GM19099 (cell line): ENCODE measurements at regions not wholly inside any gene's neighbourhood (a gene's known extent, or its start where the extent isn't known, plus 50 kb on each side); places are given as distances from the start of the nearest gene placed in this dataset.

Source experiments
- POLR2A ChIP-seq: IDR thresholded peaks from 3 replicates; pipeline ENCODE4 v1.6.1; 2011; ENCODE audit warnings: low read depth; ENCODE audit not compliant: insufficient read length; ENCODE audit errors: extremely low read depth

GRCh38 chr3:178485756-178486155 is 50.5 kb upstream of the KCNMB2 start:
- TF ChIP-seq POLR2A: no peak
